ENCODE measurements at regions not wholly inside any gene's neighbourhood (a gene's known extent, or its start where the extent isn't known, plus 50 kb on each side); places are given as distances from the start of the nearest gene placed in this dataset.

GRCh38 chr5:107275333-107275732 lies 395.4 kb downstream of the EFNA5 start:
- Histone ChIP-seq H3K4me3 (ENCODE audit: low read length) (no peak overlapping the region), H3K27ac (ENCODE audit: low read depth, low read length) (no peak overlapping the region), H3K36me3 (ENCODE audit: insufficient read depth, low read length) (no peaks in the 10 kb centered on the region), H3K4me1 (ENCODE audit: insufficient read depth, low read length) (peaks cover 15% of the 10 kb centered on the region), H3K9me3 (ENCODE audit: insufficient read depth, low read depth, low read length) (no peaks in the 10 kb centered on the region), H3K27me3 (ENCODE audit: insufficient read depth, low read length) (no peaks in the 10 kb centered on the region), H3K9ac (ENCODE audit: low read depth, low read length) (no peak overlapping the region)
- WGBS: 33% methylated on average over 1 of the region's 1 CpG

GRCh38 chr5:107274571-107274970 lies 396.2 kb downstream of the EFNA5 start:
- 88% methylated on average over 1 of the region's 1 CpG for WGBS
- Histone ChIP-seq H3K27ac (ENCODE audit: low read depth, low read length) (no peak overlapping the region), H3K36me3 (ENCODE audit: insufficient read depth, low read length) (no peaks in the 10 kb centered on the region), H3K4me1 (ENCODE audit: insufficient read depth, low read length) (peaks cover 18% of the 10 kb centered on the region), H3K9ac (ENCODE audit: low read depth, low read length) (no peak overlapping the region), H3K9me3 (ENCODE audit: insufficient read depth, low read depth, low read length) (no peaks in the 10 kb centered on the region), H3K4me3 (ENCODE audit: low read length) (no peak overlapping the region), H3K27me3 (ENCODE audit: insufficient read depth, low read length) (no peaks in the 10 kb centered on the region)

DNA sequence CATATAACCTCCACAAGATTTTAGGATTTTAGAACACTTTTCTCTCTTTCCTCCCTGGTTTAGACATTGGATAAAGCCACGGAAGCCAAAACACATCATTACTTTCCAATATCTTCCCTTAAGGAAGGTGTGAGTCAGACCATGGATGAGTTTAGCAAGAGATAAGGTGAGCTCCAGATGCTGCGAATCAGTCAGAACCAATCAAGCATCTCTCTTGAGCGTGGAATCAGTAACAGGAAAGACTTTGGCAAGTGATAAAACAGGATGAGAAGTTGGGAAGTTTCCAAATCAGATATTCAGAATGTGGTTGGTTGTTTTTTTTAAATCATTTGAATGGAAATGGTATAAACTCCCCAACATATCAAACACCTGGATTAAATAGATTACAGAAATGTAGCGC lies 397.8 kb downstream of the EFNA5 start:
- Histone ChIP-seq H3K27me3 (ENCODE audit: insufficient read depth, low read length) (no peaks in the 10 kb centered on the region), H3K9me3 (ENCODE audit: insufficient read depth, low read depth, low read length) (no peaks in the 10 kb centered on the region), H3K4me1 (ENCODE audit: insufficient read depth, low read length) (peaks cover 18% of the 10 kb centered on the region), H3K9ac (ENCODE audit: low read depth, low read length) (no peak overlapping the region), H3K4me3 (ENCODE audit: low read length) (no peak overlapping the region), H3K36me3 (ENCODE audit: insufficient read depth, low read length) (no peaks in the 10 kb centered on the region), H3K27ac (ENCODE audit: low read depth, low read length) (no peak overlapping the region)
- 81% methylated on average over 4 of the region's 4 CpGs for WGBS

DNA sequence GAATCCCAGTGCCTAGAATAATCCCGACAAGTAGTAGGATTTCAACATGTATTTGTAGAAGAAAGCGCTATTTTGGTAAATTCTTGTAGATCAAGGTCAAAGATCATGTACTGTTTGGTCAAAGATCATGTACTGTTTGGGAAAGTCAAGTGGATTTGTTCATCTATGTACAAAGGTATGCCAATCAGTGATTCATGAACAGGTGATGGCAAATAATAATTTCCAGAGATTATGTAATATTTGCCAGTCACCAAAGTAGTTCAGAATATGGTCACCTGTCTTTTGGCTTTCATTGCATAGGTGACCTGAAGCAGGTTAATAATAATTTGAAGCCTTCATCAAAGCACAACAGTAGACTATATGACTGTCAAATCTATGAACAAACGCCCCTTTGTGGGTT lies 398.2 kb downstream of the EFNA5 start:
- H3K36me3 ChIP-seq (ENCODE audit: insufficient read depth, low read length): no peaks in the 10 kb centered on the region
- H3K9ac ChIP-seq (ENCODE audit: low read depth, low read length): no peak overlapping the region
- H3K27ac ChIP-seq (ENCODE audit: low read depth, low read length): no peak overlapping the region
- H3K27me3 ChIP-seq (ENCODE audit: insufficient read depth, low read length): no peaks in the 10 kb centered on the region
- no peaks in the 10 kb centered on the region for H3K9me3 ChIP-seq (ENCODE audit: insufficient read depth, low read depth, low read length)
- 97% methylated on average over 2 of the region's 3 CpGs for WGBS
- H3K4me3 ChIP-seq (ENCODE audit: low read length): no peak overlapping the region
- H3K4me1 ChIP-seq (ENCODE audit: insufficient read depth, low read length): peaks cover 18% of the 10 kb centered on the region

DNA sequence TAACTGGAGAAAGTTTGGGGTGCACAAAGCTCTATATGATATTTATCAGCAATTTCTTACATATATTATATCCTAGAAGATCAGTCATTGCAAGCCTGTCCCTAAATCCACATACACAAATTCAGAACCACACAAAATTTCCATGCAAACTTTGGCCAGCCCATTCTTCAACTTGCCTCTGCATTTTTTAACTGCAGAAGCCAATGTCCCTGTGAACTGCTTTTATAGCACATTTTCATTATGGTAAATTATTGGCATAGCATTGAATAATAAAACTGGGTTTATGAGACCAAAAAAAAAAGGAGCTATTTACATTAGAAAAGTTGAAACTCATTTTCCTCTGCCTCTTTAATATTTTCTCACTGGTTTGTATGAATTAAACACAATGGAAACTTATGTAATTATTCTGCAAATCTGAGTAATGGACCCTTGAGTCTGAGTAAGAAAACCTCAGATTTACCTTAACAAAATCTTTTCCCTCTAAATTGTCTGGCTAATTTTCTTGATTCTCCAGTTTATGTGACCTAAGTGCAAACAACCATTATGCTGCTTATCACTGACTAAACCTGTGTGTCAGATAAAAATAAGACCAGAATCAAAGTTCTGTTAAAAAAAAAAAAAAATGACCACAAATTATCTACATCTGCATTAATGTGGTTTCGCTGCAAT lies 398.9 kb downstream of the EFNA5 start:
- WGBS: no CpG with 5 or more reads among the region's 1 CpG
- Histone ChIP-seq H3K9me3 (ENCODE audit: insufficient read depth, low read depth, low read length) (no peaks in the 10 kb centered on the region), H3K27me3 (ENCODE audit: insufficient read depth, low read length) (no peaks in the 10 kb centered on the region), H3K9ac (ENCODE audit: low read depth, low read length) (no peak overlapping the region), H3K4me3 (ENCODE audit: low read length) (no peak overlapping the region), H3K27ac (ENCODE audit: low read depth, low read length) (no peak overlapping the region), H3K4me1 (ENCODE audit: insufficient read depth, low read length) (peaks cover 18% of the 10 kb centered on the region), H3K36me3 (ENCODE audit: insufficient read depth, low read length) (no peaks in the 10 kb centered on the region)

DNA sequence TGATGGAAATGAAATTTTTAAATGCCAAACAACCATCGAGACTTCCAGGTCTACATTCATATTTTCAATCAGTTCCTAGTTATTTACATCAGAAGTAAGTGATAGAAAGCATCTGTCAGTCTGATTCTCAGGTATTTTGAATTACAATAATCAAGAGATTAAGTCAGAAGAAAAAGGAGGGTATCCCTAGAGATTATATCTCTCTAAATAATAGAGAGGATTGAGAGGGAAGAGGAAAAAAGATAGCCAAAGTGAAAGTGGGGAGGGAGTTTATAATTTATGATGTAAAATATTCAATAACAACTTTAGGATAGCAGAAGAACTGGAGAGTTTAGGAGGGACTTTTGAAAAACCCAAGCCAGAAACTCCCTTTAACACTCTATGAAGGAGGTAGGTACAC lies 400.2 kb downstream of the EFNA5 start:
- H3K4me3 ChIP-seq (ENCODE audit: low read length): no peak overlapping the region
- H3K9ac ChIP-seq (ENCODE audit: low read depth, low read length): no peak overlapping the region
- no peaks in the 10 kb centered on the region for H3K27me3 ChIP-seq (ENCODE audit: insufficient read depth, low read length)
- no peaks in the 10 kb centered on the region for H3K9me3 ChIP-seq (ENCODE audit: insufficient read depth, low read depth, low read length)
- H3K4me1 ChIP-seq (ENCODE audit: insufficient read depth, low read length): peaks cover 18% of the 10 kb centered on the region
- H3K36me3 ChIP-seq (ENCODE audit: insufficient read depth, low read length): no peaks in the 10 kb centered on the region
- H3K27ac ChIP-seq (ENCODE audit: low read depth, low read length): no peak overlapping the region
- WGBS: no CpG with 5 or more reads among the region's 1 CpG

GRCh38 chr5:107269678-107270077 lies 401.1 kb downstream of the EFNA5 start:
- Histone ChIP-seq H3K9ac (ENCODE audit: low read depth, low read length) (no peak overlapping the region), H3K36me3 (ENCODE audit: insufficient read depth, low read length) (no peaks in the 10 kb centered on the region), H3K4me1 (ENCODE audit: insufficient read depth, low read length) (peaks cover 18% of the 10 kb centered on the region), H3K27ac (ENCODE audit: low read depth, low read length) (no peak overlapping the region), H3K4me3 (ENCODE audit: low read length) (no peak overlapping the region), H3K27me3 (ENCODE audit: insufficient read depth, low read length) (no peaks in the 10 kb centered on the region), H3K9me3 (ENCODE audit: insufficient read depth, low read depth, low read length) (no peaks in the 10 kb centered on the region)
- 93% methylated on average over 2 of the region's 2 CpGs for WGBS

DNA sequence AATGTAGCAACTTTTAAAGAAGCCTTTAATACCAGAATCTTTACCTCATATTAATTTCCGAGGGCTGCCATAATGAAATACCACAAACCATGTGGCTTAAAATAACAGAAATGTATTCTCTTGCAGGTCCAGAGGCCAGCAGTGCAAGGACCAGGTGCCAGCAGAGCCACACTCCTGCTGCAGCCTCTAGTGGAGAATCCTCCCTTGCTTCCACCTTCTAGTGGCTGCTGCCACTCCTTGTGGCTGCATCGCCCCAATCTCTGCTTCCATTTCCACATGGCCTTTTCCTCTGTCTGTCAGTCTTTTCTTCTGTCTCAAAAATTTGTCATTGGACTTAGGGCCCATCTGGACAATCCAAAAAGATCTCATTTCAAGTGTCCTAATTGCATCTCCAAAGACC lies 401.5 kb downstream of the EFNA5 start:
- no peak overlapping the region for H3K4me3 ChIP-seq (ENCODE audit: low read length)
- peaks cover 16% of the 10 kb centered on the region for H3K4me1 ChIP-seq (ENCODE audit: insufficient read depth, low read length)
- no peak overlapping the region for H3K9ac ChIP-seq (ENCODE audit: low read depth, low read length)
- no peak overlapping the region for H3K27ac ChIP-seq (ENCODE audit: low read depth, low read length)
- H3K27me3 ChIP-seq (ENCODE audit: insufficient read depth, low read length): no peaks in the 10 kb centered on the region
- no peaks in the 10 kb centered on the region for H3K36me3 ChIP-seq (ENCODE audit: insufficient read depth, low read length)
- WGBS: 84% methylated on average over 2 of the region's 2 CpGs
- no peaks in the 10 kb centered on the region for H3K9me3 ChIP-seq (ENCODE audit: insufficient read depth, low read depth, low read length)

GRCh38 chr5:107268241-107268640 lies 402.5 kb downstream of the EFNA5 start:
- no peaks in the 10 kb centered on the region for H3K36me3 ChIP-seq (ENCODE audit: insufficient read depth, low read length)
- peaks cover 15% of the 10 kb centered on the region for H3K4me1 ChIP-seq (ENCODE audit: insufficient read depth, low read length)
- no peaks in the 10 kb centered on the region for H3K27me3 ChIP-seq (ENCODE audit: insufficient read depth, low read length)
- H3K4me3 ChIP-seq (ENCODE audit: low read length): no peak overlapping the region
- H3K27ac ChIP-seq (ENCODE audit: low read depth, low read length): no peak overlapping the region
- 93% methylated on average over 2 of the region's 2 CpGs for WGBS
- no peak overlapping the region for H3K9ac ChIP-seq (ENCODE audit: low read depth, low read length)
- H3K9me3 ChIP-seq (ENCODE audit: insufficient read depth, low read depth, low read length): no peaks in the 10 kb centered on the region

GRCh38 chr5:107266100-107266499 lies 404.6 kb downstream of the EFNA5 start:
- Histone ChIP-seq H3K27me3 (ENCODE audit: insufficient read depth, low read length) (no peaks in the 10 kb centered on the region), H3K9me3 (ENCODE audit: insufficient read depth, low read depth, low read length) (no peaks in the 10 kb centered on the region), H3K4me3 (ENCODE audit: low read length) (no peak overlapping the region), H3K36me3 (ENCODE audit: insufficient read depth, low read length) (no peaks in the 10 kb centered on the region), H3K9ac (ENCODE audit: low read depth, low read length) (no peak overlapping the region), H3K27ac (ENCODE audit: low read depth, low read length) (no peak overlapping the region), H3K4me1 (ENCODE audit: insufficient read depth, low read length) (peaks cover 11% of the 10 kb centered on the region)
- 97% methylated on average over 1 of the region's 1 CpG for WGBS

DNA sequence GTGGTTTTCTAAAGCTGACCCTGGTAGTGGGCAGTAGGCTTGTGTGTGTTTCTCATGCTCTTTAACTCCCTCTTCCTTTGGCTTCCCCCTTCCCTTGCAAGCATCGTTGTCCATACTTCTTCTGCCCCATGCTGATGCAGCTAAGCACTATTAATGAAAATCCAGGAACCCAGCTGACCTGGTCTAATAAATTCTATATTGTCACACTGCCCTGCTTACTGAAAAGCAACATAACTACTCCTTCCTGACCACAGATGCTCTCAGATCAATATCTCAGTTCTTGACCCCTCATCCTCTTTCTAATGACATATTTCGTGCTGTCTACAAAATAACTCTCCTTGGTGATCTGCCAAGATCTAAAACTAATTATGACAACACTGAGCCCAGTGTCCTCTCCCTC lies 405.5 kb downstream of the EFNA5 start:
- H3K36me3 ChIP-seq (ENCODE audit: insufficient read depth, low read length): no peaks in the 10 kb centered on the region
- no peak overlapping the region for H3K4me3 ChIP-seq (ENCODE audit: low read length)
- no peak overlapping the region for H3K27ac ChIP-seq (ENCODE audit: low read depth, low read length)
- peaks cover 2% of the 10 kb centered on the region; the same call in 1 of the 2 replicates for H3K4me1 ChIP-seq (ENCODE audit: insufficient read depth, low read length)
- no peaks in the 10 kb centered on the region for H3K9me3 ChIP-seq (ENCODE audit: insufficient read depth, low read depth, low read length)
- no peaks in the 10 kb centered on the region for H3K27me3 ChIP-seq (ENCODE audit: insufficient read depth, low read length)
- 90% methylated on average over 2 of the region's 2 CpGs for WGBS
- no peak overlapping the region for H3K9ac ChIP-seq (ENCODE audit: low read depth, low read length)

All from HUES64 (cell line).